IMR-90 (cell line): ENCODE measurements at regions not wholly inside any gene's neighbourhood (a gene's known extent, or its start where the extent isn't known, plus 50 kb on each side); places are given as distances from the start of the nearest gene placed in this dataset.

Experiments
- ATAC-seq: fragments of 200-7000 bp; cut with Tn5 transposase; 2 replicates; pipeline ENCODE4 v1.9.1; 2020; ENCODE audit warnings: low read depth, mild to moderate bottlenecking, moderate library complexity
- BruUV-seq: library from RNA; stranded (reverse); fragments of 400-500 nt; replicated peaks from 2 replicates; lab custom pipeline; 2021; lab: Mats Ljungman, UMichigan
- CTCF ChIA-PET: fragments of 300-600 bp; formaldehyde crosslinking; extraction: SDS; loops from one replicate; lab custom pipeline; 2021; ENCODE audit warnings: antibody characterized with exemption; lab: Yijun Ruan, JAX
- POLR2A ChIA-PET: fragments of 300-600 bp; sonication (Branson Sonifier 250); formaldehyde crosslinking; loops from one replicate; lab custom pipeline; 2022; ENCODE audit warnings: antibody characterized with exemption; ENCODE audit not compliant: unreplicated experiment; lab: Charles Lee
- DNase-seq: peaks from one replicate; pipeline ENCODE4 v3.0.0; 2013
- H2AFZ ChIP-seq: replicated peaks from 2 replicates; pipeline ENCODE3; 2013; ENCODE audit warnings: low read length, mild to moderate bottlenecking; ENCODE audit not compliant: poor library complexity
- H2AK5ac ChIP-seq: 2 replicates; pipeline ENCODE4 v1.6.1; 2013; ENCODE audit warnings: low read depth, low read length, inconsistent platforms
- H2AK9ac ChIP-seq: replicated peaks from 2 replicates; pipeline ENCODE3; 2013; ENCODE audit warnings: mild to moderate bottlenecking, low read depth, low read length, moderate library complexity; ENCODE audit not compliant: poor library complexity
- H2BK120ac ChIP-seq: 2 replicates; pipeline ENCODE4 v1.6.1; 2013; ENCODE audit warnings: low read depth, low read length, inconsistent platforms
- H2BK15ac ChIP-seq: 3 replicates; pipeline ENCODE4 v1.6.1; 2013; ENCODE audit warnings: low read depth, low read length, inconsistent platforms
- H2BK20ac ChIP-seq: 2 replicates; pipeline ENCODE4 v1.6.1; 2013; ENCODE audit warnings: low read depth, mild to moderate bottlenecking, inconsistent platforms, low read length, moderate library complexity
- H2BK5ac ChIP-seq: 2 replicates; pipeline ENCODE4 v1.6.1; 2013; ENCODE audit warnings: mild to moderate bottlenecking, low read depth, low read length, inconsistent platforms; ENCODE audit not compliant: poor library complexity, severe bottlenecking
- H3K14ac ChIP-seq: replicated peaks from 2 replicates; pipeline ENCODE4 v1.6.1; 2013; ENCODE audit warnings: low read depth, low read length, inconsistent platforms
- H3K18ac ChIP-seq: 2 replicates; pipeline ENCODE4 v1.6.1; 2013; ENCODE audit warnings: low read depth, low read length, control low read depth
- H3K23ac ChIP-seq: 2 replicates; pipeline ENCODE4 v1.6.1; 2013; ENCODE audit warnings: low read depth, low read length, inconsistent platforms
- H3K27ac ChIP-seq: 2 replicates; pipeline ENCODE4 v1.5.1; 2013; ENCODE audit warnings: mild to moderate bottlenecking, control low read depth, low read length; ENCODE audit not compliant: insufficient read depth
- H3K27me3 ChIP-seq: 2 replicates; pipeline ENCODE4 v1.6.1; 2013; ENCODE audit warnings: low read length; ENCODE audit not compliant: control insufficient read depth, insufficient read depth
- H3K36me3 ChIP-seq: 2 replicates; pipeline ENCODE4 v1.6.1; 2013; ENCODE audit warnings: low read length, mixed read lengths; ENCODE audit not compliant: control insufficient read depth, insufficient read depth
- H3K4ac ChIP-seq: 2 replicates; pipeline ENCODE4 v1.6.1; 2013; ENCODE audit warnings: low read depth, low read length, inconsistent platforms
- H3K4me1 ChIP-seq: 2 replicates; pipeline ENCODE4 v1.6.1; 2013; ENCODE audit warnings: low read length, mixed read lengths; ENCODE audit not compliant: control insufficient read depth, insufficient read depth
- H3K4me2 ChIP-seq: 2 replicates; pipeline ENCODE4 v1.6.1; 2013; ENCODE audit warnings: low read depth, mild to moderate bottlenecking, control low read depth, low read length, moderate library complexity
- H3K4me3 ChIP-seq: 2 replicates; pipeline ENCODE4 v1.5.1; 2013; ENCODE audit warnings: low read depth, mild to moderate bottlenecking, control low read depth, low read length, moderate library complexity; ENCODE audit not compliant: insufficient read depth
- H3K56ac ChIP-seq: 2 replicates; pipeline ENCODE4 v1.6.1; 2013; ENCODE audit warnings: low read length, inconsistent platforms; ENCODE audit not compliant: insufficient read depth; ENCODE audit errors: extremely low read depth
- H3K79me1 ChIP-seq, 2 experiments: 2 replicates each; pipeline ENCODE4 v1.6.1; 2013; ENCODE audit warnings: low read length in 2 of 2, inconsistent platforms in 1 of 2, low read depth in 1 of 2
- H3K9ac ChIP-seq: 2 replicates; pipeline ENCODE4 v1.6.1; 2013; ENCODE audit warnings: low read depth, low read length, control low read depth
- H3K9me1 ChIP-seq: 2 replicates; pipeline ENCODE4 v1.6.1; 2013; ENCODE audit warnings: low read length, inconsistent platforms; ENCODE audit not compliant: insufficient read depth
- H3K9me3 ChIP-seq: 2 replicates; pipeline ENCODE4 v1.6.1; 2013; ENCODE audit warnings: low read length; ENCODE audit not compliant: control insufficient read depth, insufficient read depth
- H4K20me1 ChIP-seq: 2 replicates; pipeline ENCODE4 v1.6.1; 2013; ENCODE audit warnings: low read length, inconsistent platforms; ENCODE audit not compliant: insufficient read depth
- H4K5ac ChIP-seq: 2 replicates; pipeline ENCODE4 v1.6.1; 2013; ENCODE audit warnings: mild to moderate bottlenecking, low read depth, low read length, control low read depth
- H4K8ac ChIP-seq, 2 experiments: 2 replicates each; pipeline ENCODE4 v1.6.1; 2013; ENCODE audit warnings: low read depth in 2 of 2, low read length in 2 of 2, control low read depth in 1 of 2, inconsistent platforms in 1 of 2
- H4K91ac ChIP-seq: 2 replicates; pipeline ENCODE4 v1.6.1; 2013; ENCODE audit warnings: low read depth, low read length, inconsistent platforms; ENCODE audit not compliant: insufficient read depth
- BHLHE40 ChIP-seq: fragments of 150-350 bp; IDR thresholded peaks from 2 replicates; pipeline ENCODE4 v1.6.1; 2016; ENCODE audit warnings: mild to moderate bottlenecking, low read depth, low read length
- CEBPB ChIP-seq: IDR thresholded peaks from 2 replicates; pipeline ENCODE4 v1.6.1; 2012; ENCODE audit warnings: low read depth, low read length, improper control_type of control experiment
- CHD1 ChIP-seq: IDR thresholded peaks from 2 replicates; pipeline ENCODE4 v1.6.1; 2012; ENCODE audit warnings: low read depth, low read length, improper control_type of control experiment
- CTCF ChIP-seq: conservative IDR thresholded peaks from 2 replicates; pipeline ENCODE4 v1.5.1; 2012; ENCODE audit warnings: mild to moderate bottlenecking, low read depth, low read length, improper control_type of control experiment
- ELK1 ChIP-seq: fragments of 150-350 bp; IDR thresholded peaks from 2 replicates; pipeline ENCODE4 v1.6.1; 2016; ENCODE audit warnings: low read depth, mild to moderate bottlenecking, low read length, moderate library complexity, borderline replicate concordance
- FOS ChIP-seq: fragments of 150-350 bp; IDR thresholded peaks from 2 replicates; pipeline ENCODE4 v1.6.1; 2016; ENCODE audit warnings: low read depth, low read length
- MAFK ChIP-seq: IDR thresholded peaks from 2 replicates; pipeline ENCODE4 v1.6.1; 2012; ENCODE audit warnings: low read depth, low read length, improper control_type of control experiment
- MAZ ChIP-seq: IDR thresholded peaks from 2 replicates; pipeline ENCODE4 v1.6.1; 2012; ENCODE audit warnings: low read depth, mild to moderate bottlenecking, low read length, improper control_type of control experiment, moderate library complexity, borderline replicate concordance
- MXI1 ChIP-seq: IDR thresholded peaks from 2 replicates; pipeline ENCODE4 v1.6.1; 2012; ENCODE audit warnings: low read depth, mild to moderate bottlenecking, low read length, moderate library complexity, borderline replicate concordance
- NFE2L2 ChIP-seq: fragments of 150-350 bp; IDR thresholded peaks from 2 replicates; pipeline ENCODE4 v1.6.1; 2016; ENCODE audit warnings: low read depth, mild to moderate bottlenecking, low read length
- POLR2A ChIP-seq: IDR thresholded peaks from 2 replicates; pipeline ENCODE4 v1.6.1; 2012; ENCODE audit warnings: mild to moderate bottlenecking, low read depth, low read length
- RAD21 ChIP-seq: IDR thresholded peaks from 2 replicates; pipeline ENCODE4 v1.6.1; 2012; ENCODE audit warnings: low read length, improper control_type of control experiment
- RCOR1 ChIP-seq: IDR thresholded peaks from 2 replicates; pipeline ENCODE4 v1.6.1; 2012; ENCODE audit warnings: mild to moderate bottlenecking, low read length, improper control_type of control experiment; ENCODE audit not compliant: insufficient replicate concordance
- RFX5 ChIP-seq: IDR thresholded peaks from 2 replicates; pipeline ENCODE4 v1.8.0; 2012; ENCODE audit warnings: low read depth, mild to moderate bottlenecking, low read length, moderate library complexity
- SMC3 ChIP-seq: fragments of 150-350 bp; IDR thresholded peaks from 2 replicates; pipeline ENCODE4 v1.6.1; 2016; ENCODE audit warnings: low read depth, mild to moderate bottlenecking, antibody characterized with exemption, low read length, moderate library complexity
- USF2 ChIP-seq: fragments of 150-350 bp; IDR thresholded peaks from 2 replicates; pipeline ENCODE4 v1.6.1; 2017; ENCODE audit warnings: mild to moderate bottlenecking, antibody characterized with exemption, low read length, low read depth
- WGBS, 2 experiments: methylation state at CpG; one replicate each; pipeline versions ENCODE4 v1.1.5 to v1.1.7; 2013; ENCODE audit warnings: missing lambda C conversion rate in 2 of 2; ENCODE audit not compliant: insufficient read length in 1 of 2; ENCODE audit errors: extremely low coverage in 2 of 2; 5-methylcytosine and 5-hydroxymethylcytosine counted together
- dilution Hi-C: fragments of 300-500 bp; cut with HindIII; formaldehyde crosslinking; loops from one replicate; pipeline ENCODE4 v1.14.3; 2018; ENCODE audit warnings: low sequenced_read_pairs; ENCODE audit not compliant: unreplicated experiment
- in situ Hi-C: fragments of 300-500 bp; cut with MboI; formaldehyde crosslinking; loops from 3 replicates; pipeline ENCODE4 v1.14.3; 2019; ENCODE audit warnings: low sequenced_read_pairs, inconsistent platforms, mixed read lengths
- intact Hi-C: fragments of 100-400 bp; cut with micrococcal nuclease; formaldehyde crosslinking; loops from 2 replicates; pipeline ENCODE4 v1.10.0; 2022

GRCh38 chr2:236340251-236340650 lies 76.0 kb upstream of the ASB18 start:
- H3K9me3 ChIP-seq = no peaks in the 10 kb centered on the region
- ATAC-seq = no peak
- WGBS, 2 experiments = 59% methylated on average over 4 of the region's 6 CpGs; no CpG with 5 or more reads in 1 of the 2 experiments
- in situ Hi-C loops (loop anchor here (10.0 to 25.0 kb wide), 2 partner anchors 715 to 1222 kb away; partner anchors contain the start of gene PRLH), dilution Hi-C loops (no loop called here), intact Hi-C loops (loop anchor here (5.0 kb wide), 1 partner anchor 573 kb away; no protein-coding TSS in a partner anchor)
- H3K9me1 ChIP-seq = no peaks in the 10 kb centered on the region
- no peak overlapping the region for H2BK5ac ChIP-seq
- no peak overlapping the region for H3K4me2 ChIP-seq
- ChIA-PET CTCF (no interaction called here), POLR2A (no interaction called here)
- no peak overlapping the region for H2AFZ ChIP-seq
- H3K18ac ChIP-seq = no peak overlapping the region
- H2BK15ac ChIP-seq = no peak overlapping the region
- H3K9ac ChIP-seq = no peak overlapping the region
- H2BK120ac ChIP-seq = no peak overlapping the region
- H3K23ac ChIP-seq = no peak overlapping the region
- H4K91ac ChIP-seq = no peak overlapping the region
- H3K27me3 ChIP-seq = peaks cover 3% of the 10 kb centered on the region
- H3K4me3 ChIP-seq = no peak overlapping the region
- H3K56ac ChIP-seq = no peak overlapping the region
- H3K79me1 ChIP-seq = no peaks in the 10 kb centered on the region
- no peak overlapping the region for H4K8ac ChIP-seq
- DNase-seq = no peak
- BruUV-seq = no TSS peak
- TF ChIP-seq CEBPB (no peak), POLR2A (no peak), MAZ (no peak), RAD21 (no peak), RFX5 (no peak), CHD1 (no peak), MAFK (no peak), BHLHE40 (no peak), NFE2L2 (no peak), FOS (no peak), ELK1 (no peak), USF2 (no peak), CTCF (no peak), SMC3 (no peak), MXI1 (no peak), RCOR1 (no peak)
- no peak overlapping the region for H3K27ac ChIP-seq
- H2AK5ac ChIP-seq = no peak overlapping the region
- H3K4ac ChIP-seq = no peak overlapping the region
- no peak overlapping the region for H4K5ac ChIP-seq
- H4K20me1 ChIP-seq = no peaks in the 10 kb centered on the region
- no peak overlapping the region for H2BK20ac ChIP-seq
- no peak overlapping the region for H3K14ac ChIP-seq
- H2AK9ac ChIP-seq = no peak overlapping the region
- H3K4me1 ChIP-seq = no peaks in the 10 kb centered on the region
- no peaks in the 10 kb centered on the region for H3K36me3 ChIP-seq
